HG02678 (cell line): ENCODE measurements at regions not wholly inside any gene's neighbourhood (a gene's known extent, or its start where the extent isn't known, plus 50 kb on each side); places are given as distances from the start of the nearest gene placed in this dataset.
A peak's percentile ranks its signal among the peaks of the same experiment; 100 is the strongest.

Experiments used
- ATAC-seq: cut with Tn5 transposase; IDR thresholded peaks from one replicate; pipeline ENCODE4 v1.9.1; 2021; ENCODE audit warnings: mild to moderate bottlenecking, moderate library complexity; ENCODE audit not compliant: unreplicated experiment

GRCh38 chr6:163971841-163972838 lies 557.6 kb downstream of the QKI start:
- ATAC-seq, result no peak

GRCh38 chr6:163970846-163971564 lies 556.5 kb downstream of the QKI start:
- ATAC-seq, result no peak

- ATAC-seq, result no peak
Observed at GRCh38 chr6:163965426-163966348, 551.2 kb downstream of the QKI start.

GRCh38 chr6:163964789-163965188 lies 550.3 kb downstream of the QKI start:
- no peak for ATAC-seq

- no peak for ATAC-seq
Observed at GRCh38 chr6:163963205-163964120, 548.9 kb downstream of the QKI start.

- no peak for ATAC-seq
Observed at GRCh38 chr6:163962627-163963117, 548.2 kb downstream of the QKI start.

DNA sequence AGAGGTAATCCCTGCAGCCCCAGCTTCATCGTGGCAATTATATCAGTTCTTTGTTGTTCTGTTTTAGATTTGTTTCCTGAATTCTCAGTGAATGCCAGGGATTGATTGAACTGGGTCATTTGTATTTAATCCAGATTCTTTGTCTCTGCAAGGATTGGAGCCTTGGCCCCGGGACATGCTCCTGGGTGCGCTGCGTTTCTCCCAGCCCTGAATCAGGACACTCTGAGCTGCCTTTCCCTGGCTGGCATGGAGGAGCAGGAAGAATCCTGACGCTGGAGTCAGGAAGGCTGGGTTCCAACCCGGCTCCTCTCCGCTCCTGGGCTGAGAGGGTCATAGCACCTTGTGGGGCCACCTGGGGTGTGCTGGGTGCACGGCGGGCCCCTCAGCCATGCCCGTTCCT lies 545.6 kb downstream of the QKI start:
- no peak for ATAC-seq

- no peak for ATAC-seq
Observed at GRCh38 chr6:163958646-163959045, 544.1 kb downstream of the QKI start.

DNA sequence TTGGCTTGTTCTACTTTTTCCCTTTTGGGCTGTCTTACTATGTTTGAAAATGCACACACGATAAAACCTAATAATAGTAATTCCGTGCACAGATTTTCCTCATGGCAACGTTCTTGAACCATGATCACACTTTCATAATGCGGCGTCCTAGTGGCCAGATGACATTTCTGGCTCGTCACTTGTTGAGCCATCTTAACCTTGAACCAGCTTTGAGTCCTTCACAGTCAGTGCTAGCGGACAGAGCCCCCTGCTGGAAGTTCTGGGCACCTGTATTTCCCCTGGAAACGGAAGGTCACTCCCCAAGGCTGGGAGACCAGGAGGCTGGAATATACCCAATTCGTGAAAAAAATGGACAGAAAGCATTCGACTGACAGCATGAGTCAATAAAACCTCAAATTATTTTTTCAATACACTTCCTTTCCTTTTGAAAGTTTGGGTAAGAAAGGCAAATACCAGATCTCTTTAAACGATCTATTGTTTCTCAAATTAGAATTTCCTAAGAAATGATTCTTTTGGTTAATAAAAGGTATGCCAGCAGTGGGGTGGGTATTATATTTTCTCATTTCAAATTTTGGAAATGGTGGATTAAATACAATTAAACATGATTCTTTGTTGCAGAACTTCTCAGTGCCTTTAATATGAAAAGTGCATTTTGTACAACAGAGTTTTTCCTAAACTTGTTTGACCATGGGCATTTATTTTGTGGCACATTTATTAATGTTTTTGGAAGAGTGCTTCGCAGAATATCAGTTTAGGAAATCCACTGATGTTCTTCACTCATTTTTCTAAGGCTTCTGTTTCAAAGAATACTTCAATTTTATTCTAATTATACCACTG lies 542.3 kb downstream of the QKI start:
- peak; percentile 97 for ATAC-seq

DNA sequence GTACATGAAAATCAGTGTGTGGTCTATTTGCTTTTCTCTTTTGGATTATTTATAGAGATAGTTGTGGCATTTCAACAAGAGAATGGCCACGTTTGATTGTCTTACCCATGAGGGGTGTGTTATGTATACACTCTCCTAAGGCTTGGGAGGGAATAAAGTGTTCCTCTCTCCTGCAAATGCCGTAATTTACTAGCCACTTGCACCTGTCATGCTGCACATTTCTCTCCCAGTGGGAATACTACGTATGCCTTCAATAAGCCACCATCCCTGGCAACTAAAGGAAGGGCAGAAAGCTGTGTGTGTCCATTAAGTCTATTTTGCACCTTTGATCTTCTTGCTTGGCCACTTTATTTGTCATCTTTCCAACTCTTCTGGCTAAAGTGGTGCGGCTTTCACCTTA lies 541.2 kb downstream of the QKI start:
- ATAC-seq, result no peak

DNA sequence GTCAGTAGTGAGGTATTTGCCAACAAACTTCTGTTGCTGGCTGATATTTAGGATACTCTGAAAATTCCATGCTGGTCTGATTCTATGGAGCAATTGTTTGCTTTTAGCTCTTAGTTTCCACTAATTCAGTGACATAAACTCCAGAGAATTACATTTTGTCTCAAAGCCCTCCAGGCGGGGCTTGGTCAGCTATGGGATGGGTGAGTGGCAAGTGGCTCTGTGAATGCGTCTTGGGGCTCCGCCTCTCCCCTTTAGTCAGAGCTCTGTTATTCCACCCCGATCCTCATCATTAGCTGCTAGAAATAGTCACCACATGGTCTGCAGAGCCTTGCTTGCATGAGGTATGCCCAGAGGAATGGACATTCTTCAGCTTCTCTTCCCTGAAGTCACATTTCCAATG lies 540.6 kb downstream of the QKI start:
- no peak for ATAC-seq

DNA sequence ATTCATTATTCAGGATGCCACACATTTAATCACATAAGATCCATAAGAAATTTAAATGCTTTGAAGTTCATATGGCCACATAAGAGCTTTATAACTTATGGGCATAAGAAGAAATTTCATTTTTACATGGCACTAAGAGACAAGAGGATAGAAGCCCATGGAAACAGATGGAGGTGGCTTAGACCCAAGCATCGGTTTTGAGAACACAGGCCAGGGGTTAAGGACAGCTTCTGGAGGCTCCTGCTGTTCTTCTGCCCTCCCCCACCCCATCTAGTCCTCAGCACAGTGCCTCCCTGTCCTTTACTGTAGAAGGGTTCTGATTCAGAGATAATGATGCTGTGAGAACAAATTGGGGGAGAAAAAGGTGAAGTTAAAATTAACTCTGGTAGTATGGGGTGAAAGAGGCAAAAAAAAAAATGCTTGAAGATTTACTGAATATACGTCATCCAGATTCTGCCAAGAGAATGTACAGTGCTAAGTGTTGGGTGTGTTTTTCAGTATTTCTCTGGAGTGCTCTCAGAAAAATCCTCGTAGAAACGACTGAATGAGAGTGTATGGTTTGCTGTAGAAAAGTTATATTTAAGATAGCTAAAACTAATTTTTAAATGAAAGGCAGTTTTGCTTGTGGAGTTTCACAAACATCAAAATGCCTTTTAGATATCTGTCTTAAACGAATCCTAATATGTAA lies 539.7 kb downstream of the QKI start:
- no peak for ATAC-seq

GRCh38 chr6:163952005-163952404 lies 537.5 kb downstream of the QKI start:
- ATAC-seq, result no peak

DNA sequence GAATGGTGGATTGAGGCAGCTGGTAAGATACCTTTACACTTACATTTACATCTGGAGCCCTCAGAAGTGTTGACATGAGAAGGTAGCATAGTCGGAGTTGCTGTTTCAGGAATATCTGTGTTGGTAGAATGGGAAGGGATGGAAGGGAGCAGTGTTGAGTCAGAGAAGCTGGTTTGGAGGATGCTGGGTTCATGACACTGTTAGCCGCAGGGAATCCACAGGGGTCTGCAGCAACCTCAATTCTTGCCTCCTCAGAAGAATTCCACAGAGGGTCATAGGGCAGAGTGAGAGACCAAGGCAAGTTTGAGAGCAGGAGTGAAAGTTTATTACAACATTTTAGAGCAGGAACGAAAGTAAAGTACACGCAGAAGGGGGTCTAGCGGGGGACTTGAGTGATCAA lies 536.8 kb downstream of the QKI start:
- ATAC-seq, result no peak

DNA sequence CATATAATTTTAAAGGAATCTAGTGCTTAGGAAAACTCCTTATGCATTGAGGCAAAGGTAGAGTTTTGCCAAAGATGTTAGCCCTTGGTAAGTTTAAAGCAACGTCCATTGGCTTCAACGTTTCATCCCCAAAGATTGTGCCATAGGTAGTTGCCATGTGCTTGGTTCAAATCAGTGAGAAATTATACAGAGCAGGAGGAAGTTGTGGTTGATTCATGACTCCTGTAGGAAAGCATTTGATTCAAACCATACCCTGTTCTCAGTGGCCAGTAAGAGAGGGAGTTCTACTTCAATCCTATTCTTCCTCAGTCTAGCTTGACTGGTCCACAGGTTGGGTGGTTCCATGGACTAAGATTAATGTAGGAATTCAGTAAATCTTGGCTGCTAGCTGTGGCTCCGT lies 535.6 kb downstream of the QKI start:
- no peak for ATAC-seq

DNA sequence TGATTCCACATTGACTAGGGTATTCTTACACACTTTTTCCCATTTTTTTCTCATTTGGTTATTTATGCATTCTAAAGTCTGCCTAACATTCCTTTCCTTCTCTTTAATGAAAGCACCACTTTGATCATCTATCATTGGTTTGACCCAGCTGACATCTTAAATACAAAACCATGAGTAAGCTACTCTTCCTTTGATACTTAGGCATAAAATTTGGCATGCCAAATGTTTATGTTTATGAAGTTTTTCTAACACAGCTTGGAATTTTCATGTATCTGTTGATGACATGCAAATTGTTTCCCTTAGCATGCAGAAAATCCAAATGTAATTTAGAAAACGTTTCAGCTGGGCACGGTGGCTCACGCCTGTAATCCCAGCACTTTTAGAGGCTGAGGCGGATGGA lies 534.9 kb downstream of the QKI start:
- no peak for ATAC-seq

GRCh38 chr6:163948250-163948649 lies 533.7 kb downstream of the QKI start:
- ATAC-seq, result no peak

DNA sequence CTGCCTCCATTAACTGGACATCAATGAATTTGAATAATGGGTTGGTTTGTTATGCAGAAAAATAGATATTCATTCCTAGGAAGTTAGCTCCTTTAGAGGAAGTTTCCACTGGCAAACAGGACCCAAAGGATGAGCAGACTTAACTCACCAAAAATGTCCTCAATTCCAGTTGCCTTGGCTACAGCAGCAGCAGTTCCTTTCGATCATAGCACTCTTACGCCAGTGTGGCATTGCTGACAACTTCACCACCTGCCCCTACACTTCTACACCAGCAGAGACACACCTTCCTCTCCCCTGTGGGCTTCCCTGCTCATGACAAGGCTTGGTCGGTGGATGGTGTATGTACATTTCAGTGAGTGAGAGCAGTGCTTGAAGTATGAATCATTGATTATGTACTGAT lies 532.8 kb downstream of the QKI start:
- no peak for ATAC-seq
